GM18498 (cell line): ENCODE measurements at regions not wholly inside any gene's neighbourhood (a gene's known extent, or its start where the extent isn't known, plus 50 kb on each side); places are given as distances from the start of the nearest gene placed in this dataset.
"Not testable (repeated sequence)": the region's sequence is repeated elsewhere in the genome, so short reads cannot be mapped to it uniquely, and the experiment has no call there.

ENCODE experiments used
- ATAC-seq: cut with Tn5 transposase; IDR thresholded peaks from one replicate; pipeline ENCODE4 v1.9.1; 2021; ENCODE audit warnings: mild to moderate bottlenecking, moderate library complexity; ENCODE audit not compliant: unreplicated experiment

DNA sequence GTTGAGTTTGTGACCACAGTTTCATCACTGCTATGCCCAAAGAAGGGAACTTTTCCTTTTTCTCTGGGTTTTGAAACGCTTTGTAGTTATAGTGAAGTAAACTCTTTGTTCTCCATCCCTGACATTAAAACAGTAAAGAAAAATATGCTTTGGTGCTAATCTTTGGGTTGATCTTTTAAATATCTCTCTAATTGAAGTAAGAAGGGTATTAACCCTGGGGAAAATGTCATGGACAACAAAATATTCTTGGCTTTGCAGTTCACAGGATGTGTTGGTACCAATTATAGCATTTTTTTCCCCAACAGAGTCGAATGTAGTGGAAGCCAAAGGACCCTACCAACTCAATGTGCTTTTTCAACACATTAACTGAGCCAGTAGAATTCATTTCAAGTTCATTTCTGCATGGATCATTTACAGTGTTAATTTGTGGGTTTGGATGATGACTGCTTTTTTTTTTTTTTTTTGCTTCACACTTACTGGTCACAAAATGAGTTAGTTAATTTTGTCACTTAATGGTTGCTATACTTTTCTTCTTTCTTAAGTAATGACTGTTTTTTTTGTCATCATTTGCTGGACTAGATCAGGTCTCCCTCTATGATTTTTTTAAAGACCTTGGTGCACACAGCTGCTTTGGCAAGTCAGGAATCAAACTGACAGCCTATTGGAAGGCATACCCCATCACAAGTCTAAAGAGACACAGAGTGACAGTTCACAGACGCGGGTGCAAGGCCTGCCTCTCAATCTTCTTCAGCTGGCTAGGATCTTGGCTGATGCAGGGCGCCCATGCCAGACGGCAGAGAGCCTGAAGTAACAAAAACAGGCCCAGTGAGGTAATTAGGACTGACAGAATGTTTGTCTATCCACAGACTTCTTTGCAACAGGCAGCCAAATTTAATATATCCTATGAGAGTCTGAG is 98.8 kb upstream of the MMADHC start:
- no peak for ATAC-seq

DNA sequence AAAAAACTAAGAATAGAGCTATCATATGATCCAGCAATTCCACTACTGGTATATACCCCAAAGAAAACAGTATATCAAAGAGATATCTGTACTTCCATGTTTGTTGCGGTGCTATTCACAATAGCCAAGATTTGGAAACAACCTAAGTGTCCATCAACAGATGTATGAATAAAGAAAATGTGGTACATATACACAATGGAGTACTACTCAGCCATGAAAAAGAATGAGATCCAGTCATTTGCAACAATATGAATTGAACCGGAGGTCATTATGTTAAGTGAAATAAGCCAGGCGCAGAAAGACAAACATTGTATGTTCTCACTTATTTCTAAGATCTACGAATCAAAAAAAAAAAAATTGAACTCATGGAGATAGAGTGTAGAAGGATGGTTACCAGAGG is 97.8 kb upstream of the MMADHC start:
- ATAC-seq, result not testable (repeated sequence)

DNA sequence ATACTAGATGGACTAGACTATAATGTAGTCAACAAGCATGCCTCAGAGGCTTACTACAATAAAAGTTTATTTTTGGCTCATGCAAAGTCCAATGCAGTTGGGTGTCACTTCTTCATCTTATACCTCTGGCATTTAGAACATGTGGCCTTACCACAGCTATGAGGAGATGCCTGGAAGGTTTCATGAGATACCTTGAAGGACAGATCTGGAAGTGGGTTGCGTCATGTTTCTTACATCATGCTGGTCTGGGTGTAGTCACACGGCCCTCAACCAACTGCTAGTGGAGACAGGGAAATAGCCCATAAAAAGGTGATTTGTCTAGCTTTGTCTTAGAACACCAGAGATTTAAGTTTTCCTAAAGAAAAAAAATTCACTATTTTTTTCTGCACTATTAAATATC is 91.7 kb upstream of the MMADHC start:
- no peak for ATAC-seq

DNA sequence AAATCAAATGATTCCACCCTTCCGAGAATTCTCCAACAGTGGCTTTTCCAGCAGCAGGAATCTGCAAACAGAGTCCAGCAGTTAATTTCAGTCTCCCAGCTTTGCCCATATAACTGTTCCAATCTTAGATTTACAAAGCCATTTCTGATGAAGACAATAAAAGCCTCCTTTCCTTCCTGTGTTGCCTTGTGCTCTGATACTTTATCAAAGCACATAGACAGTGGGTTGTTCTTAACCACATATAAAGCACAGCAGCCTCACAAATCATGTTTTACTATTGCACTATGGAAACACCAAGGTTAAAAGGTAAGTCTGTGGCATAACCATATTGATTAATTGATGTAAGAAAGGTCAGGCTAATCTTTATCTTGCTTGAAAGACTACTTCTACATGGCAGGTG is 89.8 kb upstream of the MMADHC start:
- no peak for ATAC-seq

DNA sequence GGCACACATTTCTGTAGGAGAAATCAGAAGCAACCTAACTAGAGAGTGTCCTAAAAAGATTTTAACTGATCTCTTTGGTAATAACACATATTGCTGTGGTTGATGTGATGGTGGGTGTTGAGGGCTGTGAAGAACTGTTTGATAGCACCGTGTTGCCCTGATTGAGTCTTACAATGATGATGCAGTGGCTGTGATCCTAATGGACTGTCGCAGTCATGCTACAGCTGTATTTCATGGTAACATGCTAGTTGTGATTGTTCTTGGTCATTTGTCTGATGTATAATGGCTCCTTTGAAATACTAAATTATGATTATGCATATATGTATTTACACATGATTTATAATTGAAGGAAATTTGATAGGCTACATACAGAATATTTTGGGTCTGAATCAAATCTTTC is 82.5 kb upstream of the MMADHC start:
- no peak for ATAC-seq

DNA sequence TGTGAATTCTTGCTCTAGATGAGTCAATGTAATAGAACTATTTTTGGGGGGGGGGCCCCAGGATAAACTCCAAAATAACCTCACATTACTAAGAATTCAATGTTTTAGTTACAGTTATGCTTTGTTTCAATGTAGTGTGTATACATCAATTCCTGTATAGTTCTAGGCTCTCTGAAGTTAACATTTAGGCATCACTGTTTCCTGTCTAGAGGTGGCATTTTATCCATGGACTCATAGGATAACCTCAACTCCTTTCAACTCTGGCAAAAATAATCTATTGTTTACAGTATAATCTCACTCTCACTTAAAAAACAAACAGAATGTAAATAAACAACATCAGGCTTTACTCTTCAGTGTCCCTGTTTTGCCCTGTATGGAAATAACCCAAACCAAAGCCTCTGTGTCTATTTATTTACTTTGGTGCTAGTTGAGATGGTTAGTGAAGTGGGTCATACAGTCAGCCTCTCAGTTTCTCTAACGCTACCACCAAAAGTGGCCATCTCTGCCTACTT is 79.3 kb upstream of the MMADHC start:
- no peak for ATAC-seq

DNA sequence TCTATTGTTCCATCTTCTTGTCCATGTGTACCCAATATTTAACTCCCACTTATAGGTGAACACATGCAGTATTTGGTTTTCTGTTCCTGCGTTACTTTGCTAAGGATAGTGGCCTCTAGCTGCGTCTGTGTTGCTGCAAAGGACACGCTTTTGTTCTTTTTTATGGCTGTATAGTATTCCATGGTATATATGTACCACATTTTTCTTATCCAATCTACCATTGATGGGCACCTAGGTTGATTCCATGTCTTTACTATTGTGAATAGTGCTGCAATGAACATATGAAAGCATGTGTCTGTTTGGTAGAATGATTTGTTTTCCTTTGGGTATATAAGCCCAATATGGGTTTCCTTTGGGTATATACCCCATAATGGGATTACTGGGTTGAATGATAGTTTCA is 77.3 kb upstream of the MMADHC start:
- no peak for ATAC-seq

DNA sequence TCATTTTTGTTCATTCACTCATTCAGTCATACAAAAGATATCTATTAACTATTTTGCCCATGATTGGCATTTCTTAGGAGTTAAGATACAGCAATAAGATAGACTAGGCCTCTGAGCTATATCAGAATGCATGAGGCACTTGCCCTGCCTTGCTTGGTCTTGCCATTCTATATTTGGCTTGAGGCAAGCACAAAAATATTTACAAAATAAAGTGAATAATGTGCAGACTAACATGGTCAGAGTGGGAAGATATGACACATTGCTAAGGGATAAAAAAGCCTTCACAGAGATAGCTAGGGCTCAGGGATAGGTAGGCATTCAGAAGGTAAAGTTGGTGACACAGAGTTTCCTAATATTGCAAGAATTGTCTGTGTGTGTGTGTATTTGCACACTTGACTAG is 75.0 kb upstream of the MMADHC start:
- no peak for ATAC-seq

DNA sequence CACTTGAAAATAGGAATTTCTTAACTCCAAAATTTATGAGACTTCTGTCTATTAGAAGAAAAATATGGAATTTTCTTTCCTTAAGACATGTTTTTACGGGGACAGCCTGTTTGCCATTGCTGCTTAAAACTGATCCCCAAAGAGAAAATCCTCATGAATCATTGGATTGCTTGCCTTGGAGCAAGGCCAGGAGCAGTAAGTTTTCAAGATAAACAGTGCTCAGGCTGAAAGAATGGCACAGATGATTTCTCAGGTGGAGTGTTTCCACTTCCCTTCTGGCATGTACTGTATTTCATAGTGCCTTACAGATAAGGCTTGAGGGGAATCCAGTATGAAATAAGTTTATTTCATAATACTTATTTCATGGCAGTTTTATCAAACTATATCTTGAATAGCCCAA is 74.3 kb upstream of the MMADHC start:
- ATAC-seq, result no peak

DNA sequence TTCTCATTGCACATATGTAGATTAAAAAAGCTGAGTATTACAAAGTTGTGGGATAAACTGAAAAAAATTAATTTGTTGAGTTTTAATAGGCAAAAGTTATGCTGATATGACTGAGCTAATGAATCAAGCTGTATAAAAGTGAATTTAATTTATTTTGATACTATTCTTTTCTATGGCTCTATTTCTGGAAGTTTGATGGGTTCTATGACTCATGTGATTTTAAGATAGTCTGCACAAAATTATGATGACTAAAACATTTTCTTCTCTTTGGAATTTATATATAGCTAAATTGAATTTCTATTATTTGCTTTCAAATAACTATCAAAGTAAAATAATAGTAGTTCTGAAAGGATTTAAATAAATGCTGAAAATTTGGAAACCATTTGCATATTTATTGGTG is 71.0 kb upstream of the MMADHC start:
- ATAC-seq, result no peak

DNA sequence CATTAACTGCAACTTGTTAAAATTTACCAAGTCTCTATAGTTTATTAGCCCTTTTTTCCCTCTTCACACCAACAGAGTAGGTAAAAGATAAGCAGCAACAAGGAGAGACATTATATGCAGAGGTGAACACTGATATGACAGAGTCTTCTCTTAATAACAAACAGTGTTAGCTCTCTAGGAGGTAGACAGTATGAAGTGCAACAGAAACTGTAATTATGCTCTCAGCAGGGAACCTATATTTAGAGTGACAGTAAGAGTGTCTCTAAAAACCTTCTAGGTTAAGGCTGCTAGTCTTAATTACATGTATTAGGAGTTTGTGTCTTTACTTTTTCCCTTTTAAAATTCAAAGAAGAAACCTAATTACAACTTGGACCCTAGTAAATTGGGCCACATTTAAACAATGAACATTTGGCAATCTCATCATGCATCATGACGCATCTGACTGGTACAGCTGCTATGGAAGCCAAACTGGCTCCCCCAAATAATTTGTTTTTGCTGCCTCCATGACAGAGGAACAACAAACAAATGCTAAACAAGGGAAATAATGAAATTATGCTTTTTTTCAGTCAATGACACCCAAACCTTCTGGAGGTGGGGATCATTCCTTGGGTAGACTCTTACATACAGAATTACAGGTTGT is 69.9 kb upstream of the MMADHC start:
- ATAC-seq, result no peak

DNA sequence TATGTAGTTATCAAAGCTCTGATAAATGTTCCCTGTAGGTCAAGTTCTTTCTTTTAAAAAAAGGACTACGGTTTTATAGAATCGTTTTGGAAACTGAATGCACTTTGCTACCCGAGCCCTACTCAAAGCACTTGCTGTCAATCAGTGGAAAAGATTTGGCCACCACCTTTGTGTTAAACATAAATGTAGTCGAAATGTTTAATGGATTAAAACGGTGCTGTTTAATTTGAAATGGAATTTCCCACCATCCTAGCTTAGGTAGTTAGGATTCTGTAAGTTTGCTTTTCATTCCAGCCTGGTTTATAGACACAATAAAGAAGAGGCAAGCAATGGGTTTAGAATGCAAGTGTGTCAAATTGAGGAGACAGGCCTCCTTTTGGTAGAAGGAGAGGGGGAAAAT is 69.4 kb upstream of the MMADHC start:
- no peak for ATAC-seq

DNA sequence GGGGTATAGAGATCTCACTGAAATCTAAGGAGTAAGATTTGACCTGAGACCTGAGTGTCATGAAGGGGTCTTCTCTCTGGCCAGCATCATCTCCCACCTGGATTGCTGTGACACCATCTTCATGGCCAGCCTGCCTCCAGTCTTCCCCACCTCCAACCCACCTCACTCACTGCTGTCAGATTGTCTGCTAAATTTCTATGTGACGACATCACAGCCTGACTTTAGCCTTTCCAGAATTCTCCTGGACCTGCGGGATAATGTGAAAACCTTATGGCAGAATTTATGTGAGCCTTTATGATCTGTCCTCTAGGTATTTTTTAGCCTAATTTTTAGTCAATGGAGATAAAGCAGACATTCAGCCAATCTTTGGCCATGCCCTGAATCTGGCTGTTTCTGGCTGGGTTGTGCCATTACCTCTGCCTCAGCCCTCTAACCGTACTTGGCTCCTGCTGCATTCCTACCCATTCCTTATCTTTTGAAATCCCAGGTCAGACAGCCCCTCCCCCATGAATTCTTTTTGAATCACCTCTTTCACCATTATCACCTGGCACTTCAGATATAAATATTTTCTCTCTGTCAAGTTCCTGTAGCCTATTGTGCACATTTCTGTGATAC is 66.4 kb upstream of the MMADHC start:
- no peak for ATAC-seq

DNA sequence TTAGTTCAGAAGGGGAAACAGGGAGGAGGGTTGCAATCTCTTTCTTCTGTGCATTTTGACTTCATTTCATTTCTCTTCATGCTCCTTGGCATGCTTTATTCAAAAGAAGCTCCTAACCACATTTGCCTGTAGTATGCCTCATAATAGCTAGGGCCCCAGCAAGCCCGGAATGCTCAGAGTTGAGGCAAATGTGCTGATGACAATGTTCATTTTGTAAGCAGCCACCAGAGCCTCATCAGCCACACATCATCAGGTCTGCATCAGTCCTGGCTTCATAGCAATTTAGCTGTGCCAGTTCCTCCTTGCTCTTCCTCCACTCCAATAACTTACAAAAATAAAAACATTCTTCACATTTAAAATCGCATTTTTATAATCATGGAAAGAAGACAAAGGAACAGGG is 65.4 kb upstream of the MMADHC start:
- no peak for ATAC-seq

DNA sequence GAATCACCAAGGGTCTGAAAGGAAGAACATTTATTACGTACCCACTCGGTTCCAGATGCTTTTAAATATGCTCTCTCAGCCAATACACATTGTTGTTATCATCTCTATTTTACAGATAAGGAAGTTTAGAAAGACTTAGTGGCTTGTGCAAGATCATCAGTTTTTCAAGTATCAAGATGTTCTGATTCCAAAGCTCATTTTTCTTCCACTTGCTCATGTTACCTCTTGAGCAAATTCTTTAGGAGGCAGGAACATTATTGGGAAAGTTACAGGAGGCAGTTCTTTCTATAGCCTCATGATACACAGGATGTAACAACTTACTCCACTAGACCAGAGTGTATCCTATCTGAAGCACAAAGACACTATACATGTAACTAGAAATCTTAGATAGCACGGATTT is 65.0 kb upstream of the MMADHC start:
- no peak for ATAC-seq

DNA sequence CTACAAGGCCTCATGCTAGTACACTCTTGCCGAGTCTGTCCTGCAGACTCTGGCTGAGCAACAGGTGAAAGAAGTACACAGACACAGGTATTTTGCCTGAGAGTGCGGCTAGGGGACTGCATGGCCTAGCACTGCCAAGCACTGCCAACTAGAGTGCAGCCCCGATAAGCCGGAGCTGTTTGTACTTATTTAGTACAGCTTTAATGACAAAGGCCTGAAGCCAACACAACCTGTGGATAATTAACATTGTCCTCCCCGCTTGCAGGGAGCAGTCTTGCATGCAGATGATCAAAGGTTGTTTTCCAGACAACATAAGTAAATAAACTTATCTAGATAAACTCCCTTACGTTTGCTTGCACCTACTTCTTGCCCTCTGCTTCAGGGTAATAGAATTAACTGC is 63.7 kb upstream of the MMADHC start:
- no peak for ATAC-seq

DNA sequence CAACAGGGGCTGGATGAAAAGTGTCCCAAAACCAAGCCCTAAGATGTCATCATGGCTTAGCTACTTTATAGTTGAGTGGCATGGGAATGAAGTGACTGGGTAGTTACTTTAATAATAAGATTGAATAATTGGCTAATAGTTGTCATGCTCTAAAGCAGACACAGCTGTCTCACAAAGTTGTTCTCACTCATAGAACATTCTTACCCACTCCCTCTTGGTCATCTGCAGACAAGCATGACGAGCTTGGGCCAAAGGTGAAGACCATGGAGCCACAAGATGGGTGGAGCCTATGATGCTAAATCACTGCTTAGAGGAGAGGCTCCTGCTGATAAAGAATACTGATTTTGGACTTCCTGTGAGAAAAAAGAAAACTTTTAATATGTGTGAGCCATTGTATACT is 62.4 kb upstream of the MMADHC start:
- no peak for ATAC-seq

DNA sequence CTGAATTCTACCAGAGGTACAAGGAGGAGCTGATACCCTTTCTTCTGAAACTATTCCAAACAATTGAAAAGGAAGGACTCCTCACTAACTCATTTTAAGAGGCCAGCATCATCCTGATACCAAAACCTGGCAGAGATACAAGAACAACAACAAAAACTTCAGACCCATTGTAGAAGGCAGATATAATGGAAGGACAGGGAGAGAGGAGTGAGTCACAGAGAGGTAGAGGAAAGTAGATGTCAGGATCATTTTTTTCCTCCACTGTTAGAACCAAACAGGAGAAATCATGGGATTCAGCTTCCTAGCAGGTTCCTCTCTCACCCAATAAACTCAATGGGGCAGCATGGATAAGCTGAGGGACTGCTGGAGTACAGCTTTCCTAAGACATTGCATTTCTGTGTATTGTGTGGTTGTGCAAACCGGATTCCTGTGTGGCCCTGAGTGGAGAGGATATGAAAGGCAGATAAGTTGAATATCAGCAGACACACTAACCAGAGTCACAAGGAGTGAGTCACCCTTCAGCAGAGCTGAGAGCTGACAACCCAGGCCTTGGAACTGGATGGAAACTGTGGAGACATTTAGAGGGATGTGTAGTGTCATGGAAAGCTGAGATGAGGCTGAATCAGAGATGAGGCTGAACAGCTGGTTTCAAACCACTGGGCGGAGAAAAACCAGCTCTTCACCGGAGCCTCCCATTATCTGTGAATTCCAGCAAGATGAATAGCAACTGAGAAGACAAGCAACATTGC is 60.9 kb upstream of the MMADHC start:
- ATAC-seq, result no peak

DNA sequence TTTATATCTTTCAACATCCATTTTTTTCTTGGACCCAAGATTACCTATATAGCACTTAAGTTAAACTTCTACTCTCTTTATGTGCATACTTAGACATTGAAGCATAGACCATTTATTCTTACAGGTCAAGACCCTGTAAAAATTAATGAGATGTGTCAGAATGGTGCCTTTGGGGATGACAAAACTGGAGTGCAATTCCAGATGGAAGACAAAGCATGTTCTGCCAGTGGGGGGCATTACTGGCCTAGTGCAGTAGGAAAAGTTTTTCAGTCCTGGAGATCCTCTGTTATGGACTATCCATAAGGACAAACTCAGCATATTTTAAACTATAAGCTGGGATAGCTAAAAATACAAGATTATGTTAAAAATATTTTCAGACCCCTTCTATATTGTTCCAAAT is 57.8 kb upstream of the MMADHC start:
- ATAC-seq, result no peak
